Gastroesophageal sphincter (tissue), 4 donors: ENCODE measurements at regions not wholly inside any gene's neighbourhood (a gene's known extent, or its start where the extent isn't known, plus 50 kb on each side); places are given as distances from the start of the nearest gene placed in this dataset.

Experiments used
- ATAC-seq: fragments of 150-250 bp; one replicate; pipeline ENCODE4 v1.9.1; 2016; ENCODE audit warnings: mild to moderate bottlenecking, moderate library complexity
- H3K27ac ChIP-seq, 4 donors: fragments of 200-600 bp; sonication (generic) in 3 of 4; 1 replicate in 3 of 4; 2 replicates in 1 of 4; pipeline ENCODE4 v1.5.1; 2016 to 2019
- H3K27me3 ChIP-seq: fragments of 200-600 bp; sonication (generic); one replicate; pipeline ENCODE4 v1.5.1; 2019
- H3K36me3 ChIP-seq, 2 donors: fragments of 200-600 bp; sonication (generic); one replicate each; pipeline ENCODE4 v1.5.1; 2019; ENCODE audit warnings: control low read depth in 1 of 2
- H3K4me1 ChIP-seq, 3 donors: fragments of 200-600 bp; sonication (generic); 1 replicate in 2 of 3; 2 replicates in 1 of 3; pipeline ENCODE4 v1.5.1; 2016 to 2019; ENCODE audit warnings: control low read depth in 2 of 3
- H3K4me3 ChIP-seq, 2 donors: fragments of 200-600 bp; sonication (generic); one replicate each; pipeline ENCODE4 v1.5.1; 2019; ENCODE audit warnings: mild to moderate bottlenecking in 1 of 2, moderate library complexity in 1 of 2
- H3K9me3 ChIP-seq, 3 donors: fragments of 200-600 bp; sonication (generic); one replicate each; pipeline ENCODE4 v1.5.1; 2017 to 2019; ENCODE audit warnings: control low read depth in 2 of 3
- CTCF ChIP-seq, 4 experiments: fragments of 200-600 bp in 2 of 4; fragments of 450-650 bp in 2 of 4; sonication (generic) in 1 of 4; IDR thresholded peaks; one replicate each; pipeline ENCODE4 v1.5.1; 2017 to 2019; ENCODE audit warnings: antibody characterized with exemption in 4 of 4, mild to moderate bottlenecking in 2 of 4, moderate library complexity in 2 of 4
- EP300 ChIP-seq: sonication (generic); formaldehyde crosslinking; IDR thresholded peaks from one replicate; pipeline ENCODE4 v1.6.1; 2017; ENCODE audit warnings: antibody characterized with exemption, mild to moderate bottlenecking
- POLR2A ChIP-seq, 2 donors: fragments of 450-650 bp; IDR thresholded peaks; one replicate each; pipeline ENCODE4 v1.6.1; 2017; ENCODE audit warnings: antibody characterized with exemption in 2 of 2, mild to moderate bottlenecking in 2 of 2, moderate library complexity in 1 of 2
- POLR2AphosphoS5 ChIP-seq: sonication (generic); formaldehyde crosslinking; IDR thresholded peaks from one replicate; pipeline ENCODE4 v1.6.1; 2017; ENCODE audit warnings: antibody characterized with exemption
- WGBS, 2 donors: methylation state at CpG; one replicate each; pipeline ENCODE4 v1.1.5; 2018; ENCODE audit warnings: low coverage in 1 of 2; 5-methylcytosine and 5-hydroxymethylcytosine counted together

GRCh38 chr16:16945207-16945606, 525.6 kb downstream of the XYLT1 start:
- H3K27me3 ChIP-seq = peaks cover 12% of the 10 kb centered on the region
- no peak overlapping the region for H3K4me3 ChIP-seq
- ATAC-seq = no peak
- H3K4me1 ChIP-seq = no peaks in the 10 kb centered on the region
- no peaks in the 10 kb centered on the region for H3K36me3 ChIP-seq
- peaks cover 0 to 10% (median 0%) of the 10 kb centered on the region in 3 donors for H3K9me3 ChIP-seq
- no peak overlapping the region for H3K27ac ChIP-seq
- TF ChIP-seq EP300 = no peak
- no peak for TF ChIP-seq CTCF (IDR thresholded peaks at IDR 0.05)
- no peak for TF ChIP-seq POLR2AphosphoS5
- TF ChIP-seq POLR2A (IDR thresholded peaks at IDR 0.05) = no peak
- WGBS, 2 donors = 100% methylated on average over 1 of the region's 1 CpG; no CpG with 5 or more reads in 1 of the 2 donors

GRCh38 chr16:16956376-16956775, 514.4 kb downstream of the XYLT1 start:
- 22 to 55% methylated on average over 2 of the region's 2 CpGs for WGBS, 2 donors
- no peak for ATAC-seq
- Histone ChIP-seq H3K27ac (no peak overlapping the region), H3K4me3 (no peak overlapping the region), H3K27me3 (peaks cover 7% of the 10 kb centered on the region), H3K4me1 (no peaks in the 10 kb centered on the region), H3K9me3 (no peaks in the 10 kb centered on the region), H3K36me3 (no peaks in the 10 kb centered on the region)
- TF ChIP-seq POLR2AphosphoS5 (no peak), CTCF (IDR thresholded peaks at IDR 0.05) (no peak), POLR2A (IDR thresholded peaks at IDR 0.05) (no peak), EP300 (no peak)

- Histone ChIP-seq H3K9me3 (peaks cover 0 to 9% (median 0%) of the 10 kb centered on the region in 3 donors), H3K4me1 (no peaks in the 10 kb centered on the region), H3K4me3 (no peak overlapping the region), H3K27ac (no peak overlapping the region), H3K27me3 (peaks cover 19% of the 10 kb centered on the region), H3K36me3 (no peaks in the 10 kb centered on the region)
- TF ChIP-seq POLR2AphosphoS5 (no peak), CTCF (IDR thresholded peaks at IDR 0.05) (no peak), POLR2A (IDR thresholded peaks at IDR 0.05) (no peak), EP300 (no peak)
- 70% methylated on average over 2 of the region's 2 CpGs; no CpG with 5 or more reads in 1 of the 2 donors for WGBS, 2 donors
- no peak for ATAC-seq
Measured at GRCh38 chr16:16960785-16961184, 510.0 kb downstream of the XYLT1 start.

GRCh38 chr16:16966439-16966838, 504.3 kb downstream of the XYLT1 start:
- no peak for TF ChIP-seq POLR2A (IDR thresholded peaks at IDR 0.05)
- TF ChIP-seq CTCF (IDR thresholded peaks at IDR 0.05) = no peak
- TF ChIP-seq POLR2AphosphoS5 = no peak
- TF ChIP-seq EP300 = no peak
- WGBS, 2 donors = 60 to 74% methylated on average over 1 to 2 of the region's 2 CpGs
- no peak overlapping the region for H3K4me3 ChIP-seq

GRCh38 chr16:16971042-16971441, 499.7 kb downstream of the XYLT1 start:
- no peak for ATAC-seq
- H3K9me3 ChIP-seq = peaks cover 0 to 24% (median 0%) of the 10 kb centered on the region in 3 donors
- H3K27me3 ChIP-seq = peaks cover 26% of the 10 kb centered on the region
- H3K36me3 ChIP-seq = no peaks in the 10 kb centered on the region
- 100% methylated on average over 1 of the region's 1 CpG; no CpG with 5 or more reads in 1 of the 2 donors for WGBS, 2 donors
- no peak overlapping the region for H3K27ac ChIP-seq
- no peaks in the 10 kb centered on the region for H3K4me1 ChIP-seq
- no peak for TF ChIP-seq EP300
- no peak for TF ChIP-seq POLR2A (IDR thresholded peaks at IDR 0.05)
- no peak for TF ChIP-seq POLR2AphosphoS5
- no peak for TF ChIP-seq CTCF (IDR thresholded peaks at IDR 0.05)
- H3K4me3 ChIP-seq = no peak overlapping the region

More at GRCh38 chr16:16966439-16966838, 504.3 kb downstream of the XYLT1 start:
- peaks cover 39% of the 10 kb centered on the region for H3K27me3 ChIP-seq
- H3K36me3 ChIP-seq = no peaks in the 10 kb centered on the region
- H3K4me1 ChIP-seq = no peaks in the 10 kb centered on the region
- no peak overlapping the region for H3K27ac ChIP-seq
- ATAC-seq = no peak
- peaks cover 0 to 34% (median 0%) of the 10 kb centered on the region in 3 donors for H3K9me3 ChIP-seq
